Esophagus squamous epithelium (tissue), 4 donors: ENCODE measurements at regions not wholly inside any gene's neighbourhood (a gene's known extent, or its start where the extent isn't known, plus 50 kb on each side); places are given as distances from the start of the nearest gene placed in this dataset.

ENCODE experiments used
- POLR2A ChIP-seq, 4 donors: fragments of 450-650 bp; IDR thresholded peaks; one replicate each; pipeline ENCODE4 v1.6.1; 2017; ENCODE audit warnings: antibody characterized with exemption in 4 of 4, mild to moderate bottlenecking in 4 of 4, moderate library complexity in 3 of 4
- TF ChIP-seq, protein P1 (sequence below), 6 experiments: fragments of 450-650 bp in 4 of 6; fragments of 200-600 bp in 2 of 6; sonication (generic) in 2 of 6; IDR thresholded peaks; one replicate each; pipeline ENCODE4 v1.5.1; 2016 to 2019; ENCODE audit warnings: antibody characterized with exemption in 6 of 6, mild to moderate bottlenecking in 4 of 6, moderate library complexity in 4 of 6

DNA sequence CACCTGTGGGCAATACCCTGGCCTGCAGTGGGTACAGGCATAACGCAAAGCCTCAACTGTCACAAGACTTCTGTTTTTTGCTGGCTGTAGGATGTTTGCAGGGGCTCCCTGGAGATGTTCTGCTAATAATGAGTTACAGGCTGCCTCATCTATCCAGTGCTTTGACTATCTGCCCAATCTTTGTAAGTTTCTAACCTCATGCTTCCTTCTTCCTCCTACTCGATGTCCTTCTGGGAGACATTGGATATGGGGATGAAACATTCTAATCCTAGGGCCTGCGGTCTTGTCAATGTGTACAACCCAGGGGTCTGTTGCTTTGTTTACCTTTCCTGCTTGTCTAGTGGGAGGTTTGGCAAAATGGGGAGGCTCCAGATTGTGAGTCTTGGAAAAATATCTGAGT is 136.8 kb upstream of the TCF21 start:
- TF ChIP-seq, protein P1, sequence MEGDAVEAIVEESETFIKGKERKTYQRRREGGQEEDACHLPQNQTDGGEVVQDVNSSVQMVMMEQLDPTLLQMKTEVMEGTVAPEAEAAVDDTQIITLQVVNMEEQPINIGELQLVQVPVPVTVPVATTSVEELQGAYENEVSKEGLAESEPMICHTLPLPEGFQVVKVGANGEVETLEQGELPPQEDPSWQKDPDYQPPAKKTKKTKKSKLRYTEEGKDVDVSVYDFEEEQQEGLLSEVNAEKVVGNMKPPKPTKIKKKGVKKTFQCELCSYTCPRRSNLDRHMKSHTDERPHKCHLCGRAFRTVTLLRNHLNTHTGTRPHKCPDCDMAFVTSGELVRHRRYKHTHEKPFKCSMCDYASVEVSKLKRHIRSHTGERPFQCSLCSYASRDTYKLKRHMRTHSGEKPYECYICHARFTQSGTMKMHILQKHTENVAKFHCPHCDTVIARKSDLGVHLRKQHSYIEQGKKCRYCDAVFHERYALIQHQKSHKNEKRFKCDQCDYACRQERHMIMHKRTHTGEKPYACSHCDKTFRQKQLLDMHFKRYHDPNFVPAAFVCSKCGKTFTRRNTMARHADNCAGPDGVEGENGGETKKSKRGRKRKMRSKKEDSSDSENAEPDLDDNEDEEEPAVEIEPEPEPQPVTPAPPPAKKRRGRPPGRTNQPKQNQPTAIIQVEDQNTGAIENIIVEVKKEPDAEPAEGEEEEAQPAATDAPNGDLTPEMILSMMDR (IDR thresholded peaks at IDR 0.05), result no peak
- TF ChIP-seq POLR2A (IDR thresholded peaks at IDR 0.05), result no peak
